Choroid plexus epithelial cell (primary cell): ENCODE measurements at regions not wholly inside any gene's neighbourhood (a gene's known extent, or its start where the extent isn't known, plus 50 kb on each side); places are given as distances from the start of the nearest gene placed in this dataset.

Experiments
- DNase-seq: peaks from one replicate; pipeline ENCODE4 v3.0.0-alpha.2; 2010; ENCODE audit warnings: low read depth
- H3K4me3 ChIP-seq: 2 replicates; pipeline ENCODE4 v1.5.1; 2011; ENCODE audit warnings: low read depth, mild to moderate bottlenecking, control low read depth, low read length, moderate library complexity
- TF ChIP-seq, protein P1 (sequence below): conservative IDR thresholded peaks from 2 replicates; pipeline ENCODE4 v1.5.1; 2011; ENCODE audit warnings: low read depth, mild to moderate bottlenecking, control low read depth, inconsistent platforms, low read length, moderate library complexity

DNA sequence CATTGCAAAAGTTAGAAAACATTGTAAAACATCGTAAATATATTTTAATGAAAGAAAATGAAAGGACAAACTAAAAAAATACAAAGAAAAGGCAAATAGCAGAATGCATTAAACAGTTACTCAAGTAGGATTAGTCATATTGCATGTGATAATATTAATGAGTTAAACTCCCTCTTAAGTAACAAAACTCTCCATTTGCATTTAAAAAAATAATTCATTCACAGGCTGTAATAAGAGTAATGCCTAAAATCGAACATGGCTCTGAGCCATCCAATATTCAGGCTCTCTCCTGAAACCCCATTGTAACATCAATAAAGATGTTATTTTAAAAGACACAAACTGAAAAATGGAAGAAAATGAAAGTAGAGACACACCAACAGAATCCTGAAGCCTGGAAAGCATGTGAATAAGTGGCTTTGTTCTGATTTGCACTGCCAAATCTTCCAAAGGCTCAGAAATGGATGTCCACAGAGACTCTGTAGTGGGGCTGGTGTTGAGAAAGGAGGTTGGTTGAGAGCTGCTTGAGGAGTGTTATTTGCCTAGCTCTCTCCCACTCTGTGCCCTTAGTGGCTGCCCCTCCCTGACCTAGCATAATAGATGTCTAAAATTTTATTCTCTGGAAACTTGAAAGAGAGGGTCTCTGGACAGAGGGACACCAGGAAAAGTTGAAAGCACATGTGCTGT lies 268.3 kb upstream of the MEOX2 start:
- TF ChIP-seq, protein P1, sequence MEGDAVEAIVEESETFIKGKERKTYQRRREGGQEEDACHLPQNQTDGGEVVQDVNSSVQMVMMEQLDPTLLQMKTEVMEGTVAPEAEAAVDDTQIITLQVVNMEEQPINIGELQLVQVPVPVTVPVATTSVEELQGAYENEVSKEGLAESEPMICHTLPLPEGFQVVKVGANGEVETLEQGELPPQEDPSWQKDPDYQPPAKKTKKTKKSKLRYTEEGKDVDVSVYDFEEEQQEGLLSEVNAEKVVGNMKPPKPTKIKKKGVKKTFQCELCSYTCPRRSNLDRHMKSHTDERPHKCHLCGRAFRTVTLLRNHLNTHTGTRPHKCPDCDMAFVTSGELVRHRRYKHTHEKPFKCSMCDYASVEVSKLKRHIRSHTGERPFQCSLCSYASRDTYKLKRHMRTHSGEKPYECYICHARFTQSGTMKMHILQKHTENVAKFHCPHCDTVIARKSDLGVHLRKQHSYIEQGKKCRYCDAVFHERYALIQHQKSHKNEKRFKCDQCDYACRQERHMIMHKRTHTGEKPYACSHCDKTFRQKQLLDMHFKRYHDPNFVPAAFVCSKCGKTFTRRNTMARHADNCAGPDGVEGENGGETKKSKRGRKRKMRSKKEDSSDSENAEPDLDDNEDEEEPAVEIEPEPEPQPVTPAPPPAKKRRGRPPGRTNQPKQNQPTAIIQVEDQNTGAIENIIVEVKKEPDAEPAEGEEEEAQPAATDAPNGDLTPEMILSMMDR, result no peak
- DNase-seq, result peak; percentile 16
- no peak overlapping the region for H3K4me3 ChIP-seq

DNA sequence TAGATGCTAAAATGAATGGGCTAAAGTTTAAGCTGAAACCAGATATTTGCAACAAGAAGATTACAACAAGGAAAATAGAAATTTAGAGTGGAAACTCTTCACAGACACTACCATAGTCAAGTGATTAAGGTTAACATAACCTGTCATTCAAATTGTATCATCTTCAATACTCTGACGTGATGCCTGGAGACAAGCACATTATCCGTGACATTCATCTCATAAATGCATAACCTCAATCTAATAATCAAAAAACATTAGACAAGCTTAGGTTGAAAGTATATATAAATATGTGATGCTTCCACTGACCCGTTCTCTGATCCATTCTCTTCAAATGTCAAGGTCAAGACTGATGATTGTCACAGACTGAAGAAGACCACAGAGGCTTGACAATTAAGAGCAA lies 263.8 kb upstream of the MEOX2 start:
- no peak overlapping the region for H3K4me3 ChIP-seq
- TF ChIP-seq, protein P1, result no peak

DNA sequence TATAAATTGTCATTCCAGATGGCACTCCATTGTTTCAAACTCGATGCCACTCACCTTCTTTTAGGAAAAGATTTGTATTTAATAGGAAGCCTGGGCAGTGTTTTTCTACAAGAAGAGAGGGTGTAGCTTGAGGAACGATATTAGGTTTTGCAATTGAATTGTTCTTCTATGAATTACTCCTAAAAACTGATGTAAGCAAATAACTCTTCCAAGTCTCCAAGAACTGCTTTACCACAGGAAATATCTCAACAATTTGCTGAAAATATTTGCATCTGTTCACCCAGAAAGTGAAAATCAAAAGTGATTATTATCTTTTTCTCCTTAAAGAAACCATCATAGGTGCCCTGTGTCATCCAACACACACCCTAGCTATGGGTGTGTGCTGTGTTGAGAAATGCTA lies 261.3 kb upstream of the MEOX2 start:
- no peak overlapping the region for H3K4me3 ChIP-seq
- peak; percentile 19 for DNase-seq
- TF ChIP-seq, protein P1, result no peak

More for the DNA sequence above, 263.8 kb upstream of the MEOX2 start:
- no peak for DNase-seq

DNA sequence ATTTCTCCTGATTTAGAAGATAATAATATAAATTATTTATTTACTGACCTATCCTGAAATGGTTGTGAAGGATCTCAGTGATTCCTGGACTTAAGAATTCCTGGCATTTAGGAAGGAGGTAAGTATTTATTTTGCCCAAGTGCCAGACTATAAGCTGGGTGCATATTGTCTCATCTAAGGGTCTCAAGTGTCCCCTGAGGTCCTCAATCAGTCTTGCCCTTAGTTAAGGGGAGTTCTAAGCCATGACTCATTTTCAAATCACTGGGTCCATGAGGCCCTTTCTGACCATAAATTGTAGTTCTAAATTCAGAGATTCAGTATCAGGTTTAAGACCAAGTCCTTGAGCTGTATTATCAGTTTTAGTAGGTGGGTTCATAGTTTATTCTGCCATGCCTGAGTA lies 251.6 kb upstream of the MEOX2 start:
- TF ChIP-seq, protein P1, result no peak
- no peak overlapping the region for H3K4me3 ChIP-seq
- no peak for DNase-seq

DNA sequence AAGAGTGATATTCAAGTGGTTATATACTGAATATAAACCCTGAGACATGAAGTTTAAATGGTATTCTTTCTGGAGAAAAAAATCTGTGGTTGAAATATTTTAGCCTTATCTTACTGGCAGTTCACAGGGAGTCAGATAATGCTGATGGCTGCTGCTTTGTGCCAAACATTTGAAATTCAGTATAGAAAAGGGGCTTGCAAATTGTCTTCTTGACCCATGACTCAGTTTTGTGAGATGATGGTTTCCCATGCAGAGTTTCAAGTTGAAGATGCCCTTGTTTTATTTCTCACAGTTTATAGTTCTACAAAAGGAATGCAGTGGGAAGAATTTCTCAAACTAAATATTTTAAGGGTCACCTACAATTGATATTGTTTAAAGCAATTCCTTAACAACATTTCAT lies 251.1 kb upstream of the MEOX2 start:
- DNase-seq, result peak; percentile 31
- H3K4me3 ChIP-seq, result no peak overlapping the region
- TF ChIP-seq, protein P1, result no peak

DNA sequence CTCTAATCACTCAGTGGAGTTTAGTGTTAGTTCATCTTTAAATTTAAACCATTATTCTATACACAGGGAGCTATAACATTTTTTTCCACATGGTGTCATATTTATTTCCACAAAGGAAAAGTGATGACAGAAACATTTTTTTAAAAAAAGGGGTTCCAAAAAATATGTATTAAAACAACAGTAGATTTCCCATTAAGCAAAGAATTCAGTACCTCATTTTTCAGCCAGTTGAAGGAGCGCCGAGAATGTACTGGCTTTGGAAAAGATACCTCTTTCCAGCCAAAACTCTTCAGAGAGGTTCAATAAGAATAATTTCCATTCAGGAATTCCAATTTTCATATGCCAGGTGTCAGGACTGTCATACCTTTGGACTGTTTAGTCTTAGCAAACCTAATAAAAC lies 250.5 kb upstream of the MEOX2 start:
- DNase-seq, result no peak
- no peak overlapping the region for H3K4me3 ChIP-seq
- TF ChIP-seq, protein P1, result no peak

DNA sequence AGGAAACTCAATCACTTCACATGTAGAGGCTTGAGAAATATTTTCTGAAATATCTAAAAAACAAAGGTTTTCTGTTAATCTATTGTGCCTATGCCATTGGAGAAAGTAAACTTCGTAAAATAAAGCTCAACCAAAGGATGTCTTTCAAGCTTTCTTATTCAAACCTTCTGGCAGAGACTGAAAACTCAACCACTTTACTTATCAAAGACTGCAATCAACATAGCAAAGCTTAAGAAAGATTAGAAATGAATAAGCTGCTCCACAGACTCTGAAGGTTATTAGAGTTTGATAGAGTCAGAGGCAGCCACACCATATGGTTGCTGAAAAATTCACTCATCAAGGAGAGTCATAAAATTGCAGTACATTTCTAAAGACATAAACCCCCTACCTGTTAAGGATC lies 245.8 kb upstream of the MEOX2 start:
- TF ChIP-seq, protein P1, result no peak
- no peak for DNase-seq
- no peak overlapping the region for H3K4me3 ChIP-seq
